SU-DHL-6 (cell line): ENCODE measurements at regions not wholly inside any gene's neighbourhood (a gene's known extent, or its start where the extent isn't known, plus 50 kb on each side); places are given as distances from the start of the nearest gene placed in this dataset.

Experiments
- EZH2phosphoT487 ChIP-seq: fragments of 200-600 bp; sonication (generic), shearing (Covaris generic); conservative IDR thresholded peaks from 2 replicates; pipeline ENCODE4 v1.6.1; 2018; ENCODE audit warnings: mild to moderate bottlenecking, antibody characterized with exemption, low read length, moderate library complexity, mixed read lengths
- TF ChIP-seq, protein P1 (sequence below): fragments of 200-600 bp; sonication (generic); IDR thresholded peaks from one replicate; pipeline ENCODE4 v1.5.1; 2017; ENCODE audit warnings: antibody characterized with exemption, mild to moderate bottlenecking, low read length, moderate library complexity; ENCODE audit not compliant: insufficient read depth, poor library complexity, severe bottlenecking

DNA sequence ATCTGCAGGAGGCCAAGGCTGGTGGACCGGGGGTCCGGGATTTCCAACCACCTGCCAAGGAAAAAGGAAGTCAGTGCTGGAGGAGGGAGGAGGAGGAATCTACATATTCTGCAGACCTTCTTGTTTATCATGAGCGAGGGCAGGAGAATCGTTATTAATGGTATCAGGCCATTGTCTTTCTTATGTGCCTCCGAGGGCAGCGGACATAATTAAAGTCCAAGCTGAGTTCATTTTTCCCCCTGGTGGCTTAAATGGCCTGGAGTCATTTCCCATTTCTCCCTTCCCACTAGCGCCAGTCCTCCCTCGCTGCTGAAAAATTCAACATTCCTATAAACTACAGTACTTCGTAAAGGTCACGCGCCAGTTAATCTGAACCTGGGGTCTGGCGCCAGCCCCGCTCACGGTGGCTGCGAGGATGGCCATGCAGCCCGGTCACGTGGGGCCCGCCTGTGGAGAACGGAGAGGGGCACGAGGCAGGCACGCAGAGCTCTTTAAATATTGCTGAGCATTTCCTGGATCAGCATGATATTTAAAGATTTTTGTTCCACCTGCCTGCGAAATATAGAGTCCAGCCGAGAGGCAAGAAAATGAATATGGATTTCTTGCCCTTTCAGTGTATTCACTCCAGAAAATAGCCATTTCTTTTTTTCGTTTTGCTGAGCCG is 85.2 kb upstream of the PCDH8 start:
- no peak for TF ChIP-seq EZH2phosphoT487
- TF ChIP-seq, protein P1, sequence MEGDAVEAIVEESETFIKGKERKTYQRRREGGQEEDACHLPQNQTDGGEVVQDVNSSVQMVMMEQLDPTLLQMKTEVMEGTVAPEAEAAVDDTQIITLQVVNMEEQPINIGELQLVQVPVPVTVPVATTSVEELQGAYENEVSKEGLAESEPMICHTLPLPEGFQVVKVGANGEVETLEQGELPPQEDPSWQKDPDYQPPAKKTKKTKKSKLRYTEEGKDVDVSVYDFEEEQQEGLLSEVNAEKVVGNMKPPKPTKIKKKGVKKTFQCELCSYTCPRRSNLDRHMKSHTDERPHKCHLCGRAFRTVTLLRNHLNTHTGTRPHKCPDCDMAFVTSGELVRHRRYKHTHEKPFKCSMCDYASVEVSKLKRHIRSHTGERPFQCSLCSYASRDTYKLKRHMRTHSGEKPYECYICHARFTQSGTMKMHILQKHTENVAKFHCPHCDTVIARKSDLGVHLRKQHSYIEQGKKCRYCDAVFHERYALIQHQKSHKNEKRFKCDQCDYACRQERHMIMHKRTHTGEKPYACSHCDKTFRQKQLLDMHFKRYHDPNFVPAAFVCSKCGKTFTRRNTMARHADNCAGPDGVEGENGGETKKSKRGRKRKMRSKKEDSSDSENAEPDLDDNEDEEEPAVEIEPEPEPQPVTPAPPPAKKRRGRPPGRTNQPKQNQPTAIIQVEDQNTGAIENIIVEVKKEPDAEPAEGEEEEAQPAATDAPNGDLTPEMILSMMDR: no peak
